Right ventricle myocardium superior (tissue), 1 donor: ENCODE measurements at regions not wholly inside any gene's neighbourhood (a gene's known extent, or its start where the extent isn't known, plus 50 kb on each side); places are given as distances from the start of the nearest gene placed in this dataset.

Experiments
- ATAC-seq: fragments of 200-7000 bp; cut with Tn5 transposase; one replicate; pipeline ENCODE4 v1.9.1; 2020; ENCODE audit warnings: mild to moderate bottlenecking; ENCODE audit not compliant: poor library complexity
- DNase-seq: peaks from one replicate; pipeline ENCODE4 v3.0.0-alpha.2; 2020
- intact Hi-C: fragments of 100-400 bp; cut with DNase I; formaldehyde crosslinking; loops from one replicate; pipeline ENCODE4 v1.11.2; 2022
- donor health status: DM: no; HTN: yes; CAD: no; lungs with severe emphysema.

DNA sequence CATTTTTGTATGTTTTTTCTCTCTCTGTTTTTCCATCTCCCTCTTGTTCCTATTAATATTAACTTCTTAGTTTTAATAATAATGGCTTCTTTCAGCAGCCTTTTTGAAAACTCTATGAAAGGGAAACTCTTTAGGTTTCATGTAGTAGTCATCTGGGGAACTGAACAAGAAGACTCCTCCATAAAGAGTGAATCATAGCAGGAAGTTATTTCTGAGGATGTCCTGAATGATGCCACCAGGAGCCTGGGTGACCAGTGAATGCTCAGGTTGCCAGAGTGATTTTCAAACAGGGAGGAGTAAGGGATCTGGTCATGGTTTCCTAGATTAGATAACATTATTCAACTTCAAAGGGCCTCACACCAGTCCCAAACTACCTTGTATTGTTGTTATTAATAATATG is 212.8 kb upstream of the PDE5A start:
- ATAC-seq = no peak
- DNase-seq = no peak
- intact Hi-C loops = no loop called here

DNA sequence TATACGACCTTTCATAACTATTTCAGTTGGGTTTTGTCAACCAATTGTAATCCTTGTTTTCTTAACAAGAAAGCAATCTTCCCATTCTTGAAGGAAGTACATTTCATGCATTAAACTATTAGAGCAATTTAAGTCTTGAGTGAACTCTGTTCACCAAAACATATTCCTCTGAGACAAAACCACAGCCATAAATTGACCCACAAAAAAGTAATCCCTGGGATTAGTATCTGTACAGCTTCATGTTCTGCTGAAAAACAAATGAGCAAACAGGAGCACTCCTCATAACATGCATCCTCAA is 207.0 kb upstream of the PDE5A start:
- ATAC-seq = no peak

DNA sequence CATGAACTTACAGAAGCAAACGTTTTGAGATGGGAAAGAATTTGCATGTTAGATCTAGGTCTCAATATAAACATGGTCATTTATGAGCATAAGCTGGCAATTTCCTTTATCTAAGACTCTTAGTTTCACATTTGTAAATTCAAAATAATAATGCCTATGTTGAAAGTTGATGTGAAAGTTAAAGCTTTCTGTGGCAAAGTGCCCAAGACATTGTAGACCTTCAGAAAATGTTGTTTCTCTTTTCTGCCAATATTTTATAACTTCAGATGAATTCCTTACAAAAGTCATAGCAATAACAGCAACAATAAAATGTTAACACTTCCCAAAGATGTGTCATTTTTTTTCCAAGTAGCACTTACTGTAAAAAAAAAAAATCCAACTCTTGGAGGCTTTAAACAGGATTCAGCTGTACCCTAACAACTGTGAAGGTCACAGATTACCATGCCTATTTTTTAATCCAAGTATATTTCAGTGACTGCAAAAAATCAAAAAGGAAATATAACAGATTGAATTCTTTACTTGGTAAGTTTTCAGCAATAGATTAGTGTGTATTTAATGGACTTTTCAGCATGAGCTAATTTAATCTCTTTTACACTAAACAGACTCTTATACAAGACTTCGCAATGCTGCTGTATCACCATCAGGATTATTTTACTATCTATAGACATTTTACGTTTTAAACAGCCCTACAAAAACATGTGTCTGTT is 206.5 kb upstream of the PDE5A start:
- DNase-seq (no peak), ATAC-seq (no peak)
- intact Hi-C loops = no loop called here

More for the DNA sequence above, 207.0 kb upstream of the PDE5A start:
- DNase-seq = no peak
- intact Hi-C loops = no loop called here

DNA sequence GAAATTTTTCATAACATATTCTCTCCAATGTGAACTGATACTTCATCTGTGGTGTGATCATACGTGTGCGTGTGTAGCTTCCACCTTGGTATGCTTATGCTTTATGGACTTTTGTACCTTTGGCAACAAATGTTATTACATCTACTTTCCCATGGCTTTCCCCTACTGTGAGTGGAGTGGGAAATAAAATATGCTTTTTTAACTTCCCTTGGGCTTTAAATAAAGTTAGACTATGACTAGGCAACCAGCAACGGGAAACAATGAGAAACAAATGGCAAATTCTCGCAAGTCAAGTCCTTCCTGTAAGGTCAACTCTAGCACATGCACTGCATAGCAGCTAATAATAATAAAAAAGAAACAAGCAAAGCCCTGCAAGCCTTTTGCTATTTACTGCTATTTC is 205.0 kb upstream of the PDE5A start:
- intact Hi-C loops = no loop called here
- DNase-seq = no peak
- ATAC-seq = no peak

DNA sequence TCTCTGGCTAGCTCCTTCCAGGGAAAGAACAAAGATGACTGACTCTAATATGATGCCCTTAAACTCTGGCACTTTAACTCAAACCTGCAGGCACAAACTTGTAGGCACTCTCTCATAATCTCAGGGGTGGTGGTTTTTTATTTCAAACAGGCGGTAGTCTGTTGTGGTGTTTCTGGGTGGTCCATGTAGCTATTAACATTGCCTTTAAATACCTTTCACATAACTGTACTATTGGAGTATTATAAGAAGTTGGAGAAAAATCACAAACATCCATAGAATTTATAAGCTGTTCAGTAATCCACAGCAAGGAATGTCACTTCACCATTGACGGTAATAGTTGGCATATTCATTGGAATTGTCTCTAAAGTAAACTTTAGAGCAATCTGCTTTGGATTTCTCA is 204.2 kb upstream of the PDE5A start:
- DNase-seq = no peak

DNA sequence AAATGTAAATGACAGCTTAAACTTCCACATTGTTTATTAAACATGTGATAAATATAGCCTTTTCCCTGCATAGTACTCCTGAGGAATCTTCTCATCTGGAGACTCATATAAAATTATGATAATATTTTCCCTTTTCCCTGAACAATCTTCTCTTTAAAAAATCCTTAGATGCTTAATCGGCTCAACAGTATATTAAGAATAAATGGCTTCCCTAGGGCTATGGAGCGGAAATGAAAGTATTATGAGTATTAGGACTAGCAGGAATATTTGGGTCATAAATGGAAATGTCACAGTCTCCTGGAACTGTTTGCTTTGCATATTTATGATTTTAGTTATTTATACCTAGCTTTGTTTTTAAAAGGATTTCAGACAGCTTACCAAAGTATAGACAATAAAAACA is 200.7 kb upstream of the PDE5A start:
- DNase-seq = no peak
- intact Hi-C loops = no loop called here
- no peak for ATAC-seq

More for the DNA sequence above, 204.2 kb upstream of the PDE5A start:
- intact Hi-C loops = no loop called here
- no peak for ATAC-seq

DNA sequence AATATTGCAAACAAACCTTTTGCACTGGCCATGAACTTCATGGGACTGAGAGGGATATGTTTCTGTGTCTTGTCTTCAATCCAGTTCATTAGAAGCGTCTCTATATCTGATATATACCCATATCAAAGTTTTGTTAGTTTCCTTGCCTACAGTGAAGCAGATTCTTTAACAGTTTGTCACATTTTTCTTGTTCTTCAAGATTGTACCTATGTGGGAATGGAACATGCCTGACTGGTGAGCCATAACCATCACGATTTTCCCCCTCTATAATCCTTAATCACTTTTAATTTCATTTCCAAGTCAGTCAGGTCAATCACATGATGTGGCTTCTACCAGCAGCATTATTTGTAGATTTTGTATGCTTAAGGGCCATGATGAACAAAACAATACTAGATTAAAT is 197.1 kb upstream of the PDE5A start:
- DNase-seq (no peak), ATAC-seq (no peak)
- intact Hi-C loops = no loop called here

DNA sequence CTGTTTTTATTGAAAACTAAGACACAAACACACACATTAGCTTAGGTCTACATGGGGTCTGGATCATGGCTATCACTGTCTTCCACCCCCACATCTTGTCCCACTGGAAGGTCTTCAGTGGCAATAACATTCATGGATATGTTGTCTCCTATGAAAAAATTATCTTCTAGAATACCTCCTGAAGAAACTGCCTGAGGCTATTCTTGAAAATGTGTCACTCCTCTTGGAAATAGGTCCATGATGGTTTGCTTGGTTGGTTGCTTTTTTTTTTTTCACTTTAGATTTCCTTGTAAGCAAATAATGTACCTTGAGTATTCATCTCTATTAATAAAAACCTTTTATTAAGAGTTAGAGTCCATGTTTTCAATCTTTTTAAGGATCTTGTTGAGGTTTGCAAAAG is 195.3 kb upstream of the PDE5A start:
- intact Hi-C loops = no loop called here
- DNase-seq (no peak), ATAC-seq (no peak)

DNA sequence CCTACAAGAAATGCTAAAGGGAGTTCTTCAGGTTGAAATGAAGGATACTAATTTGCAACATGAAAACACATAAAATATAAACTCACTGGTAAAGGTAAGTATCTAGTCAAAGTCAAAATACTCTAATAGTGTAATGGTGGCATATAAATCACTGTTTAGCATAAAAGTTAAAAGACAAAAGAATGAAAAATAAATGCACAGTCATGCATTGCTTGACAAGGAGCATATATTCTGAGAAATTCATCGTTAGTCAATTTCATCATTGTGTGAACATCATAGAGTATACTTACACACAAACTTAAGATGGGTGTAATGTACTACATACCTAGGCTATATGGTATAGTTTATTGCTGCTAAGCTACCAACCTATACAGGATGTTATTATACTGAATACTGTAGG is 194.4 kb upstream of the PDE5A start:
- intact Hi-C loops = no loop called here

DNA sequence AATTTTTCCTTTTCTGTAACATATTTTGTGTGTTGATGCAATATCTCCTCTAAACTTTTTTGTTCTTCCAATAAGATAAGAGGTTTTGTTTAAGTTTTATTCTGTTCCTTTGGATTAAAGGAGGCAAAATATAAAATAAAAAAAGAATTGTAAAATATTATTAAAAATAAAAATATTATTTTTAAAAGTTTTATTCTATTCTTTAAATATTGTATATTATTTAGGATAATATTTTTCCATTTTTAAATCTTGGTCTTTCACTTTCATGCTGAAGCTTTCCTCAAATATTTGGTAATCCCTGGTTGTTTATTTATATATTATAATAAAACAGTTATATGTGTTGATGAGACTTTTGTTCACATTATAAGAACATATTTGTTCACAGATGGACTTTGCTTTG is 187.9 kb upstream of the PDE5A start:
- ATAC-seq (no peak), DNase-seq (no peak)
- intact Hi-C loops = no loop called here

More for the DNA sequence above, 194.4 kb upstream of the PDE5A start:
- DNase-seq = no peak
- no peak for ATAC-seq

DNA sequence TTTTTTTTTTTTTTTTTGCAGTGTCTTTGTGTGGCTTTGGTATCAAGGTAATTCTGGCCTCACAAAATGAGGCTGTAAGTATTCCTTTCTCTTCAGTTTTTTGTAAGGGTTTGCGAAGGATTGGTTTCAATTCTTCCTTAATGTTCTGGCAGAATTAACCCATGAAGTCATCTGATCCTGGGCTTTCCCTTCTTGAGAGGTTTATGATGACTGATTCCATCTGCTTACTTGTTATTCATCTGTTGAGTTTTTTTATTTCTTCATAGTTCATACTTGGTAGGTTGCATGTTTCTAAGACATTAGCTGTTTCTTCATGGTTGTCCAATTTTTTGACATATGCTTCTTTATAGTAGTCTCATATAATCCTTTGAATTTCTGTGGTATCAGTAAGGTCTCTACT is 181.4 kb upstream of the PDE5A start:
- intact Hi-C loops = no loop called here
- DNase-seq (no peak), ATAC-seq (no peak)

DNA sequence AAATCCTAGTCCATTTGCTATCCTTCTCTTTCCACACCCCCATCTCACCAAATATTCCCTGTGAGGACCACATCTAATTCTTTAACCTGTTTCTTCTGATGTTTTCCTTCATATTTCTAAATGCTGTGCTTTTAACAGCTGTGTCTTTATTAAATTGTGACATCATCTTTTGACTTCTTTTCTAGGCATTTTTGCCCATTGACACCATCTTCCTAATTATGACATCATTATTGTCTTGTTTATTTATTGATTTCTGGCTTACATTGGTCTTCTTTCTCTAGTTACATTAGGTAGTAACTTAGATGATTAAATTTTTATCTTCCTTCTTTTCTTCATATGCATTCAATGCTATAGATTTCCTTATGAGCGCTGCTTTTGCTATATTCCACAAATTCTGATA is 175.8 kb upstream of the PDE5A start:
- ATAC-seq (no peak), DNase-seq (no peak)
- intact Hi-C loops = no loop called here

DNA sequence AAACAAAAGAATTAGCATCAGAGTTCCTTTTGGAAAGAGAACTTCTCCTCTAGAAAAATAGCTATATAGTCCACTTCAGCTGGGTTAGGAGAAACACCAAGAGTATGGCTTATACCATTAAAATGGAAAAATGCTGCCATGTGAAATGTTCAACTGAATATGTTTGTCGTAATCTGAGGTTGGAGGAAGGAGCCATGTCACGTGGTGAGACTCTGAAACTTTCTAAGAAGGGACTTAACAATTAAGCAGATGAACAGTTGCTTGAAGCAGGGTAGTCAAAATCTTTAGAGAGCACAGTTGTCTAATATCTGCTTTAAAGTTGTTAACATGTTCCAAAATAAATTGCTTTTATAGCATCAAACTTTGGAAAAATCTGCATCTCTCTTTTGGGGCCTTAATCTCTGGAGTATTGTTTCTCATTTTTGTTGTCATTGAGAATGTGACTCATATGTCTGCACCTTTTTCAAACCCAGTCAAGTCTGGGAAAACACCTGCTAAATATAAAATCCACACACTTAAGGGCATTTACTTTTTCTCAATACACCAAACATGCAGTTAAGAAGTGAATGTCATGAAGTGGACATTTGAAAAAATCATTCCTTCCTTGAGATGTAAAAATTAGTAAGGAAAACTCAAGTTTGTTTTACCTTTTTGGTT is 168.8 kb upstream of the PDE5A start:
- DNase-seq (no peak), ATAC-seq (no peak)
- intact Hi-C loops = no loop called here

DNA sequence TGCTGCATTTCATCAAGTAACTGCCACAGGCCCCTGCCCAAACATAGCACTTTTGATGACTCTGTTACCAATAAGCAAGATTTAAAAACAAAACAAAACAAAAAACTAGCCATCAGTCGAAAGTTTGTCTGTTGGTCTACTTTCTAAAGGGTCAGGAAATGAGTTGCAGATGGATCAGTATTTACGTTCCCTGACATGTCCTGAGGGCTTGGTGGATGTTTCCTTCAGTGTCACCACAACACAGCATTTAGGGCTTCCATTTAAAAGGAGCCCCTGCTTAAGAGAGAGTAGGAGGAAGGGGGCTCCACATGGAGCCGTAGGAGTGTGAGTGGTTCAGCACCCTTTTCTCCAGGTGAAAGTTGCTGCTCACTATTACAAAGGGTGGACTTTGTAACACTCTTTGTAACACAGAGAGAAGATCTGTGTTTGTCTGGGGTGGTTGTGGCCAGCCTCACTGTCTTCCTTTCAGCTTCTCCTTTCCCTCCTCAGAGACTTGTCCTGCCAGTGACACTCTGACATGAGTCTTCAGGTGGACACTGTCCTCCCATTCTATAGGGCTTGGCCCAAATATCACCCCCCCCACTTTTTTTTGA is 167.5 kb upstream of the PDE5A start:
- no peak for ATAC-seq
- intact Hi-C loops = no loop called here
- DNase-seq = no peak

DNA sequence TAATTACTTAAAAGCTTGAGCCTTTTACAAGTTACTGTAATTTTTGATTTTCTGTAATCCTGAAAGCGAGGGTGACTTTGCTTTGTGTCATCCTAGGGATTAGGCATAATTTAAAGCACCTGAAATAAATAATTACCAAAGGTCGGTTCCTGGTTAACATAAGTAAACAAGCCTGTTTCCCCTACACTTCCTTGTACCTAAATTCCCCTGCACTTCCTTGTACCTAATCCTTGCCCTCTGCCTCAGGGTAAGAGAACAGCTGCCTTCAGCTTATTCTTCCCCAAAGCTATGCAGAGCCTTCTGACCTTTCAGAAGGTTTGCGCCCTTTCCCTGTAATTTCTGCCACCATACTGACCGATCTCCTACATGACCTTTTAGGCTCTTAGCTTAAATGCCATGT is 166.1 kb upstream of the PDE5A start:
- ATAC-seq = no peak
- intact Hi-C loops = no loop called here
- DNase-seq = no peak

DNA sequence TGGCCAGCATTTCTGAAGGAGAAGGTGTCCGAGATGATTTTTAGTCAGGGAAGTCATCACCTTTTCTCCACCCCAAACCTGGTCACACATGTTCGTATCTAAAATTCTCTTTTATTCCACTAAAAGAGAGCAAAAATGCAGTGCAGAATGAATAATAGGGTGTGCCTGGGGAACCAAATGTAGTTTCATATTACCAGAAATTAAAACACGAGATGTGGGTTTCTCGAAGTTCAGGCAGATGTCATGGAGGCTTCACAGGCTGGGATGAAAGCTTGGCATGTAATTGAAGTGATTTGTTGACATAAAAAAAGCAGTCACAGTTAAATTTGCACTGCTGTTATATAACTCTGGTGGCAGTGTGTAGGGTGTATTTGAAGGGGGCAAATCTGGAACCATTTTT is 165.5 kb upstream of the PDE5A start:
- no peak for DNase-seq
- ATAC-seq = no peak
- intact Hi-C loops = no loop called here

DNA sequence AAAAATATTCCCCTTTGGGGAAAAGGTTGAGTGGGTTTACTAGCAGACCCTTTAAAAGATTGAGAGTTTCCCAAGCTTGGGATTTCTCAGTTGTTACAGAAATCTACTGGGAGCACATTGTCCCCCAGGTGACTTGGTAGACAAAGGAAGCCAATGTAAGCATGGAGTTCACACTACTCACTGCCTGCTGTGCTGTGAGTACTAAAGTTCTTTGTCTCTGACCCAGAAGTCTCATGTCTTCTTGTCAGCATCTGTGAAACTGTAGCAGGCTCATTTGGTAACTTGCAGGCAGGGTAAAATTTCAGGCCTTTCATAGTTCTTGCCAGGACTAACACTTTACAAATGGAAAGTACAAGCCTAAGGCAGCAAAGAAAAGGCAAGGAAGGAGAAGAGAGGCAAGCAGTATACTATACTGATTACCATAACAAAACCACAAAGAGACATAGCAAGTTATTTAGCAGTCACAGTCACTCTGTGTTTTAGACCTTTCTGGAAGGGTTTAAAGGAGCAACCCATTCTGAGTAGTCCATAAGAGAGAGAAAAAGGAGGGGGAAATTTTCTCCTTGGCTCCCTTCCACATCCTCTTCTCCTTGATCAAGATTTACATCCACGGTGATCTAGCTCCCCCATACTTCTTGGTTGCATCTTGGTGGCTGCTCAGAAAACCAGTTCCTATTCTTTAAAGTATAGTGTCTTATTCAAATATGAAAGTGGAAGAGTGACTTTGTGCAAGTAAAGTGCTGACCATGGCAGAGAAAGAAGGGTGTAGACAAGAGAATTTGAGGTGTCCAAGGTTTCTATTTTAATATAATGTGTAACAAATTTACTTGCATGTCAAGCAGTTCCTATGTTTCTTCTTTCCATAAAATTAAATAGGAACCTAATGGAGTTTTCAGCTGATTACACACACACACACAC is 160.0 kb upstream of the PDE5A start:
- ATAC-seq = no peak
- no peak for DNase-seq
- intact Hi-C loops = loop anchor here (10.0 kb wide), 1 partner anchor 94 kb away; no protein-coding TSS in a partner anchor

DNA sequence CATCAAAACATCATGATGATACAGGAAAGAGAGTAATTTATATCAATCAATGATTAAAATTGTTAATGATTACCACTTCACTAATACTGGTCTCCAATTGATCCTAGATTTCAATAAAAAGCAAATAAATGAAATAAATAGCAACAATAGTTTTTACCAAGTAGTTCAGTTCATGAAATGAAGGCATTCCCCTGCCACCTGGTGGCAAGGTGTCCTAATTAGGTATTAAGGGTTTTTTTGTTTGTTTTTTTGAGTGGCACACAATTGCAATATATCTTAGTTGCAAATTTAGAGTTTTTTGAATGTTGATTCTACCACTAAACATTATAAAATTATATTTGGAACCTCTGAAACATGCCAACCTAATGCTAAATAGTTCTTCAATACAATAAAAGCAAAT is 157.4 kb upstream of the PDE5A start:
- DNase-seq = no peak
- intact Hi-C loops = loop anchor here (10.0 kb wide), 1 partner anchor 91 kb away; no protein-coding TSS in a partner anchor
- ATAC-seq = no peak

DNA sequence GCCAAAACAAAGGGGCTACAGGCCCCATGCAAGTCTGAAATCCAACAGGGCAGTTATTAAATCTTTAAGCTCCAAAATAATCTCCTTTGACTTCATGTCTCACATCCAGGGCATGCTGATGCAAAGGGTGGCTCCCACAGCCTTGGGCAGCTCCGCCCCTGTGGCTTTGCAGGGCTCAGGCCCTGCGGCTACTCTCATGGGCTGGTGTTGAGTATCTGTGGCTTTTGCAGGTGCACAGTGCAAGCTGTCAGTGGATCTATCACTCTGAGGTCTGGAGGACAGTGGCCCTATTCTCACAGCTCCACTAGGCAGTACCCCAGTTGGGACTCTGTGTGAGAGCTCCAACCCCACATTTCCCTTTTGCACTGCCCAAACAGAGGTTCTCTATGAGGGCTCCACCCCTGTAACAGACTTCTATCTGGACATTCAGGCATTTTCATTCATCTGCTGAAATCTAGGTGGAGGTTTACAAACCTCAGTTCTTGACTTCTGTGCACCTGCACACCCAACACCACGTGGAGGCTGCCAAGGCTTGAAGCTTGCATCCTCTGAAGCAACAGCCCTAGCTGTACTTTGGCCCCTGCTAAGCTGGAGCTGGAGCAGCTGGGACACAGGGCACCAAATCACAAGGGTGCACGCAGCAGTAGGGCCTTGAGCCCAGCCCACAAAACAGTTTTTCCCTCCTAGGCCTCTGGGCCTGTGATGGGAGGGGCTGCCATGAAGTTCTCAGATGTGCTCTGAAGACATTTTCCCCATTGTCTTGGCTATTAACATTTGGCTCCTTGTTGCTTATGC is 154.8 kb upstream of the PDE5A start:
- ATAC-seq (no peak), DNase-seq (no peak)
- intact Hi-C loops = loop anchor here (10.0 kb wide), 1 partner anchor 89 kb away; no protein-coding TSS in a partner anchor
